ENCODE measurements at regions not wholly inside any gene's neighbourhood (a gene's known extent, or its start where the extent isn't known, plus 50 kb on each side); places are given as distances from the start of the nearest gene placed in this dataset.

- ATAC-seq = no peak
- H3K27me3 ChIP-seq = no peaks in the 10 kb centered on the region
- H3K9me3 ChIP-seq = no peaks in the 10 kb centered on the region
- H3K4me1 ChIP-seq = peaks cover 0 to 13% of the 10 kb centered on the region in 2 donors
- TF ChIP-seq POLR2A (IDR thresholded peaks at IDR 0.05) = no peak
- TF ChIP-seq CTCF (IDR thresholded peaks at IDR 0.05 in 4 of 5, conservative IDR thresholded peaks at IDR 0.05 in 1 of 5) = no peak
- in situ Hi-C loops (cut with MboI; ENCODE audit: low sequenced_read_pairs in 4 of 4) (no loop called here), intact Hi-C loops (cut with DNase I; ENCODE audit: low total_unique reads) (no loop called here)
- peak overlapping the region in 1 of 4 donors; percentile 33 for H3K4me3 ChIP-seq
- H3K27ac ChIP-seq = no peak overlapping the region
- DNase-seq = no peak
- no peaks in the 10 kb centered on the region for H3K36me3 ChIP-seq
Measured at GRCh38 chr5:125348936-125349831, 602.7 kb upstream of the ZNF608 start.

- in situ Hi-C loops (cut with MboI; ENCODE audit: low sequenced_read_pairs in 4 of 4) = no loop called here
- DNase-seq (no peak), ATAC-seq (no peak)
- Histone ChIP-seq H3K27me3 (no peaks in the 10 kb centered on the region), H3K9me3 (no peaks in the 10 kb centered on the region), H3K27ac (no peak overlapping the region), H3K36me3 (no peaks in the 10 kb centered on the region), H3K4me3 (no peak overlapping the region), H3K4me1 (no peaks in the 10 kb centered on the region)
- intact Hi-C loops (cut with DNase I; ENCODE audit: low total_unique reads) = no loop called here
- TF ChIP-seq CTCF (IDR thresholded peaks at IDR 0.05 in 4 of 5, conservative IDR thresholded peaks at IDR 0.05 in 1 of 5) = no peak
- TF ChIP-seq POLR2A (IDR thresholded peaks at IDR 0.05) = no peak
Measured at GRCh38 chr5:125357660-125358059, 611.2 kb upstream of the ZNF608 start.

- H3K4me1 ChIP-seq = no peaks in the 10 kb centered on the region
- no peak for TF ChIP-seq POLR2A (IDR thresholded peaks at IDR 0.05)
- no peak for TF ChIP-seq CTCF (IDR thresholded peaks at IDR 0.05 in 4 of 5, conservative IDR thresholded peaks at IDR 0.05 in 1 of 5)
- H3K27ac ChIP-seq = no peak overlapping the region
- H3K36me3 ChIP-seq = no peaks in the 10 kb centered on the region
- no peaks in the 10 kb centered on the region for H3K9me3 ChIP-seq
- H3K4me3 ChIP-seq = no peak overlapping the region
- in situ Hi-C loops (cut with MboI; ENCODE audit: low sequenced_read_pairs in 4 of 4) (no loop called here), intact Hi-C loops (cut with DNase I; ENCODE audit: low total_unique reads) (no loop called here)
- no peak for DNase-seq
- H3K27me3 ChIP-seq = no peaks in the 10 kb centered on the region
- ATAC-seq = no peak
Measured at GRCh38 chr5:125365747-125366146, 619.3 kb upstream of the ZNF608 start.

- Histone ChIP-seq H3K4me3 (no peak overlapping the region), H3K27me3 (no peaks in the 10 kb centered on the region), H3K9me3 (no peaks in the 10 kb centered on the region), H3K27ac (no peak overlapping the region), H3K36me3 (no peaks in the 10 kb centered on the region), H3K4me1 (no peaks in the 10 kb centered on the region)
- in situ Hi-C loops (cut with MboI; ENCODE audit: low sequenced_read_pairs in 4 of 4) = no loop called here
- intact Hi-C loops (cut with DNase I; ENCODE audit: low total_unique reads) = no loop called here
- DNase-seq (no peak), ATAC-seq (no peak)
- no peak for TF ChIP-seq CTCF (IDR thresholded peaks at IDR 0.05 in 4 of 5, conservative IDR thresholded peaks at IDR 0.05 in 1 of 5)
- TF ChIP-seq POLR2A (IDR thresholded peaks at IDR 0.05) = no peak
Measured at GRCh38 chr5:125367702-125368101, 621.3 kb upstream of the ZNF608 start.

Measured in gastrocnemius medialis (tissue), 4 donors.